H9 (cell line): ENCODE measurements at regions not wholly inside any gene's neighbourhood (a gene's known extent, or its start where the extent isn't known, plus 50 kb on each side); places are given as distances from the start of the nearest gene placed in this dataset.

Experiments used
- DNase-seq: peaks from one replicate; pipeline ENCODE4 v3.0.0-alpha.2; 2017
- H2AFZ ChIP-seq: one replicate; pipeline ENCODE4 v1.6.1; 2013; ENCODE audit warnings: mild to moderate bottlenecking, low read length, control low read depth, moderate library complexity
- H2AK5ac ChIP-seq: 2 replicates; pipeline ENCODE4 v1.6.1; 2013; ENCODE audit warnings: low read length, control low read depth, mixed read lengths; ENCODE audit not compliant: insufficient read length
- H2BK120ac ChIP-seq: one replicate; pipeline ENCODE4 v1.6.1; 2013; ENCODE audit warnings: low read depth, mild to moderate bottlenecking, low read length, control low read depth, inconsistent platforms; ENCODE audit not compliant: poor library complexity, severe bottlenecking
- H2BK12ac ChIP-seq: 2 replicates; pipeline ENCODE4 v1.6.1; 2013; ENCODE audit warnings: low read length, control low read depth, mixed read lengths, low read depth; ENCODE audit not compliant: insufficient read length
- H2BK15ac ChIP-seq: 2 replicates; pipeline ENCODE4 v1.6.1; 2013; ENCODE audit warnings: low read depth, low read length, control low read depth
- H2BK20ac ChIP-seq: one replicate; pipeline ENCODE4 v1.6.1; 2013; ENCODE audit warnings: low read depth, mild to moderate bottlenecking, low read length, control low read depth, inconsistent platforms; ENCODE audit not compliant: poor library complexity, severe bottlenecking
- H2BK5ac ChIP-seq: 2 replicates; pipeline ENCODE4 v1.6.1; 2013; ENCODE audit warnings: low read length, control low read depth, mixed read lengths; ENCODE audit not compliant: insufficient read length
- H3K14ac ChIP-seq: 2 replicates; pipeline ENCODE4 v1.6.1; 2013; ENCODE audit warnings: low read length, control low read depth; ENCODE audit not compliant: insufficient read depth
- H3K18ac ChIP-seq: 2 replicates; pipeline ENCODE4 v1.6.1; 2013; ENCODE audit warnings: low read depth, mild to moderate bottlenecking, mixed read lengths, low read length, control low read depth; ENCODE audit not compliant: insufficient read length
- H3K23ac ChIP-seq: 2 replicates; pipeline ENCODE4 v1.6.1; 2013; ENCODE audit warnings: low read length, control low read depth, mixed read lengths, low read depth; ENCODE audit not compliant: insufficient read length
- H3K23me2 ChIP-seq: 2 replicates; pipeline ENCODE4 v1.6.1; 2013; ENCODE audit warnings: low read depth, mild to moderate bottlenecking, mixed read lengths, low read length, control low read depth; ENCODE audit not compliant: insufficient read length, poor library complexity, severe bottlenecking
- H3K27ac ChIP-seq: 2 replicates; pipeline ENCODE4 v1.5.1; 2013; ENCODE audit warnings: low read length, control low read depth, mixed read lengths, low read depth; ENCODE audit not compliant: insufficient read length
- H3K27me3 ChIP-seq: 2 replicates; pipeline ENCODE4 v1.6.1; 2013; ENCODE audit warnings: low read length, control low read depth, inconsistent platforms; ENCODE audit not compliant: insufficient read depth
- H3K4ac ChIP-seq: 2 replicates; pipeline ENCODE4 v1.6.1; 2013; ENCODE audit warnings: low read depth, mild to moderate bottlenecking, control low read depth, inconsistent platforms, low read length, moderate library complexity
- H3K4me1 ChIP-seq: 2 replicates; pipeline ENCODE4 v1.6.1; 2013; ENCODE audit warnings: low read length, control low read depth, inconsistent platforms; ENCODE audit not compliant: insufficient read depth
- H3K4me2 ChIP-seq: 2 replicates; pipeline ENCODE4 v1.6.1; 2013; ENCODE audit warnings: low read length, control low read depth, mixed read lengths; ENCODE audit not compliant: insufficient read length, insufficient read depth
- H3K56ac ChIP-seq: 2 replicates; pipeline ENCODE4 v1.6.1; 2013; ENCODE audit warnings: low read depth, mild to moderate bottlenecking, mixed read lengths, low read length, control low read depth; ENCODE audit not compliant: insufficient read length
- H3K79me1 ChIP-seq: 2 replicates; pipeline ENCODE4 v1.6.1; 2013; ENCODE audit warnings: low read depth, mild to moderate bottlenecking, moderate library complexity, low read length, control low read depth, inconsistent platforms; ENCODE audit not compliant: insufficient read depth, poor library complexity, severe bottlenecking
- H3K79me2 ChIP-seq: 2 replicates; pipeline ENCODE4 v1.6.1; 2013; ENCODE audit warnings: low read length, control low read depth, inconsistent platforms; ENCODE audit not compliant: insufficient read depth
- H3K9ac ChIP-seq: 2 replicates; pipeline ENCODE4 v1.6.1; 2013; ENCODE audit warnings: low read length, control low read depth, mixed read lengths; ENCODE audit not compliant: insufficient read length; ENCODE audit errors: extremely low read depth
- H3K9me3 ChIP-seq: one replicate; pipeline ENCODE4 v1.6.1; 2013; ENCODE audit warnings: low read depth, low read length, inconsistent platforms; ENCODE audit not compliant: control insufficient read depth
- H3T11ph ChIP-seq: one replicate; pipeline ENCODE4 v1.6.1; 2013; ENCODE audit warnings: mild to moderate bottlenecking, low read length, control low read depth, inconsistent platforms
- H4K20me1 ChIP-seq: one replicate; pipeline ENCODE4 v1.6.1; 2013; ENCODE audit not compliant: control insufficient read depth, insufficient read length, insufficient read depth
- H4K5ac ChIP-seq: 2 replicates; pipeline ENCODE4 v1.6.1; 2013; ENCODE audit warnings: low read depth, mild to moderate bottlenecking, mixed read lengths, low read length, control low read depth; ENCODE audit not compliant: insufficient read length
- H4K8ac ChIP-seq: replicated peaks from 2 replicates; pipeline ENCODE4 v1.6.1; 2013; ENCODE audit warnings: low read length, control low read depth, mixed read lengths, low read depth; ENCODE audit not compliant: insufficient read length
- H4K91ac ChIP-seq: 2 replicates; pipeline ENCODE4 v1.6.1; 2013; ENCODE audit warnings: low read depth, mild to moderate bottlenecking, moderate library complexity, mixed read lengths, low read length, control low read depth; ENCODE audit not compliant: insufficient read length
- H3K27ac Mint-ChIP-seq, 3 experiments: 2 replicates in 2 of 3; 3 replicates in 1 of 3; pipeline ENCODE4 v1.8.0; 2020 to 2021; ENCODE audit warnings: mixed read lengths in 3 of 3, mild to moderate bottlenecking in 1 of 3, moderate library complexity in 1 of 3
- H3K27me3 Mint-ChIP-seq: 2 replicates; pipeline ENCODE4 v1.8.0; 2021; ENCODE audit warnings: low read depth, mild to moderate bottlenecking, moderate library complexity, mixed read lengths
- H3K36me3 Mint-ChIP-seq, 3 experiments: 2 replicates in 2 of 3; 3 replicates in 1 of 3; pipeline ENCODE4 v1.8.0; 2020 to 2021; ENCODE audit warnings: low read depth in 3 of 3, mixed read lengths in 3 of 3; ENCODE audit not compliant: insufficient read depth in 1 of 3
- H3K4me1 Mint-ChIP-seq, 2 experiments: 2 replicates each; pipeline ENCODE4 v1.8.0; 2020; ENCODE audit warnings: mixed read lengths in 2 of 2
- H3K4me3 Mint-ChIP-seq, 2 experiments: 2 replicates in 1 of 2; 3 replicates in 1 of 2; pipeline ENCODE4 v1.8.0; 2020 to 2021; ENCODE audit warnings: mild to moderate bottlenecking in 2 of 2, mixed read lengths in 2 of 2, moderate library complexity in 1 of 2
- H3K9me3 Mint-ChIP-seq, 2 experiments: 2 replicates in 1 of 2; 3 replicates in 1 of 2; pipeline ENCODE4 v1.8.0; 2020; ENCODE audit warnings: mild to moderate bottlenecking in 2 of 2, mixed read lengths in 2 of 2, moderate library complexity in 1 of 2
- CTCF ChIP-seq: fragments of 200-600 bp; sonication (generic); conservative IDR thresholded peaks from 3 replicates; pipeline ENCODE4 v1.8.0; 2021; ENCODE audit warnings: antibody characterized with exemption, mild to moderate bottlenecking
- WGBS: extraction: QIAGEN DNeasy Blood & Tissue Kit; methylation state at CpG from one replicate; pipeline ENCODE4 v1.1.7; 2013; ENCODE audit warnings: missing lambda C conversion rate, low lambda C conversion rate, mixed read lengths; ENCODE audit not compliant: insufficient read length; ENCODE audit errors: extremely low coverage; 5-methylcytosine and 5-hydroxymethylcytosine counted together

DNA sequence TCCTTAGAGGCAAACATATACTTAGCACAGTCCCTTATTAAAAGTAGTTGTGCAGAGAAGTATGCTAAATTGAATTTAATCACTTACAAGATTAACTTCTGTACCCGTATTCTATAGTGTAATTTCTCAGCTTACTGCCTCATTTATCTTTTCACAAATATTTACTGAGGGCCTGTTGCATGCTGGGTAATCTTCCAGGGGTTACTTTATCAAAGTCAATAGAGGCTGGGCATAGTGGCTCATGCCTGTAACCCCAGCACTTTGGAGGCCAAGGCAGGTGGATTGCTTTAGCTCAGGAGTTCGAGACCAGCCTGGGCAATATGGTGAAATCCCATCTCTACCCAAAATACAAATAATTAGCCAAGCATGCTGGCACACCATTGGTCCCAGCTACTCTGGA is 111.7 kb upstream of the RAB27B start:
- no peak overlapping the region for H2BK5ac ChIP-seq
- no peak overlapping the region for H4K8ac ChIP-seq
- no peak overlapping the region for H4K5ac ChIP-seq
- no peak overlapping the region for H2BK15ac ChIP-seq
- no peak overlapping the region for H2AFZ ChIP-seq
- no peaks in the 10 kb centered on the region for H3K9me3 ChIP-seq
- no peak overlapping the region for H3K4me2 ChIP-seq
- peaks cover 6 to 8% of the 10 kb centered on the region in 2 experiments; a peak in 2 of 4 replicates for H3K4me1 Mint-ChIP-seq
- H3K79me2 ChIP-seq, result no peaks in the 10 kb centered on the region
- no peak for DNase-seq
- no peaks in the 10 kb centered on the region for H3K23me2 ChIP-seq
- no peak overlapping the region for H3K9ac ChIP-seq
- no peaks in the 10 kb centered on the region for H3K4me1 ChIP-seq
- H4K91ac ChIP-seq, result no peak overlapping the region
- no peak overlapping the region for H3K4me3 Mint-ChIP-seq
- no peak overlapping the region for H2BK12ac ChIP-seq
- H3K36me3 Mint-ChIP-seq, result no peaks in the 10 kb centered on the region
- H3K27ac ChIP-seq, result no peak overlapping the region
- no peaks in the 10 kb centered on the region for H3K9me3 Mint-ChIP-seq
- H3K4ac ChIP-seq, result no peak overlapping the region
- TF ChIP-seq CTCF, result no peak
- no peaks in the 10 kb centered on the region for H4K20me1 ChIP-seq
- no peaks in the 10 kb centered on the region for H3K27me3 ChIP-seq
- no peak overlapping the region for H3K56ac ChIP-seq
- no peak overlapping the region for H3K18ac ChIP-seq
- no peak overlapping the region for H3K14ac ChIP-seq
- no peaks in the 10 kb centered on the region for H3K79me1 ChIP-seq
- H3K27ac Mint-ChIP-seq, result no peak overlapping the region
- no peak overlapping the region for H2BK20ac ChIP-seq
- H3K23ac ChIP-seq, result no peak overlapping the region
- no peak overlapping the region for H2AK5ac ChIP-seq
- no CpG with 5 or more reads among the region's 2 CpGs for WGBS
- H2BK120ac ChIP-seq, result no peak overlapping the region
- no peak overlapping the region for H3T11ph ChIP-seq
- H3K27me3 Mint-ChIP-seq, result no peaks in the 10 kb centered on the region
